HL-60 (cell line): ENCODE measurements at regions not wholly inside any gene's neighbourhood (a gene's known extent, or its start where the extent isn't known, plus 50 kb on each side); places are given as distances from the start of the nearest gene placed in this dataset.

ENCODE experiments used
- DNase-seq, 2 experiments: peaks; one replicate each; pipeline ENCODE4 v3.0.0-alpha.2; 2010 to 2020; ENCODE audit warnings: low read depth in 1 of 2, low spot score in 1 of 2
- H3K27ac ChIP-seq: fragments of 250-450 bp; sonication (Bioruptor Pico); replicated peaks from 2 replicates; pipeline ENCODE4 v1.5.1; 2020; ENCODE audit warnings: mild to moderate bottlenecking, moderate library complexity
- H3K27me3 ChIP-seq: fragments of 250-450 bp; sonication (Bioruptor Pico); 2 replicates; pipeline ENCODE4 v1.5.1; 2021; ENCODE audit warnings: mild to moderate bottlenecking, moderate library complexity; ENCODE audit not compliant: insufficient read depth, poor library complexity, severe bottlenecking
- H3K4me3 ChIP-seq: replicated peaks from 2 replicates; pipeline ENCODE4 v1.5.1; 2011; ENCODE audit warnings: mild to moderate bottlenecking, control low read depth, low read length; ENCODE audit not compliant: insufficient read depth
- CTCF ChIP-seq: IDR thresholded peaks from one replicate; pipeline ENCODE4 v1.5.1; 2011; ENCODE audit warnings: low read length, control low read depth, inconsistent platforms; ENCODE audit not compliant: insufficient read depth
- GABPA ChIP-seq: IDR thresholded peaks from 2 replicates; pipeline ENCODE4 v1.6.1; 2012; ENCODE audit warnings: low read depth
- POLR2AphosphoS5 ChIP-seq: IDR thresholded peaks from 2 replicates; pipeline ENCODE4 v1.6.1; 2012; ENCODE audit warnings: low read depth
- SPI1 ChIP-seq: IDR thresholded peaks from 2 replicates; pipeline ENCODE4 v1.6.1; 2012; ENCODE audit warnings: low read depth, mild to moderate bottlenecking, borderline replicate concordance
- TF ChIP-seq, protein P1 (sequence below): IDR thresholded peaks from 2 replicates; pipeline ENCODE4 v1.6.1; 2012; ENCODE audit warnings: low read depth; ENCODE audit not compliant: insufficient replicate concordance

DNA sequence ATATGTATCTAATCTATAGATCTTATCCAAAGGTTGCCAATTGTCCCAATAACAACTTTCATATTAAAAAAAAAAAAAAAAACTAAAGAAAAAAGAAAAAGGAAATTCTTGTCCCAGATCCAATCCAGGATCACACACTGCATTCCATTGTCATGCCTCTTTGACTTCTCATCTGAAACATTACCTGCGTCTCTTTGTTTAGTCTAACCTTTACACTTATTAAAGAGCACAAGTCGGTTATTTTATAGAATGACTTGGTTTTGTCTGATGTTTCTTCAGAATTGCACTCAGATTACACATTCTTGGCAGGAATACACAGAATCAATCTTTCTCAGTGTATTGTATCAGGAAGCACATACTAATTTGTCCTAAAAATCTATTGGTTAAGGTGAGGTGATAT, 392.5 kb upstream of the KLHL29 start:
- DNase-seq: no peak
- TF ChIP-seq CTCF (no peak), POLR2AphosphoS5 (no peak), GABPA (no peak)
- Histone ChIP-seq H3K27ac (no peak overlapping the region), H3K27me3 (no peaks in the 10 kb centered on the region), H3K4me3 (no peak overlapping the region)

GRCh38 chr2:22993250-22993649, 391.7 kb upstream of the KLHL29 start:
- H3K27ac ChIP-seq: no peak overlapping the region
- H3K27me3 ChIP-seq: no peaks in the 10 kb centered on the region
- TF ChIP-seq GABPA (no peak), POLR2AphosphoS5 (no peak), SPI1 (no peak), CTCF (no peak)
- TF ChIP-seq, protein P1, sequence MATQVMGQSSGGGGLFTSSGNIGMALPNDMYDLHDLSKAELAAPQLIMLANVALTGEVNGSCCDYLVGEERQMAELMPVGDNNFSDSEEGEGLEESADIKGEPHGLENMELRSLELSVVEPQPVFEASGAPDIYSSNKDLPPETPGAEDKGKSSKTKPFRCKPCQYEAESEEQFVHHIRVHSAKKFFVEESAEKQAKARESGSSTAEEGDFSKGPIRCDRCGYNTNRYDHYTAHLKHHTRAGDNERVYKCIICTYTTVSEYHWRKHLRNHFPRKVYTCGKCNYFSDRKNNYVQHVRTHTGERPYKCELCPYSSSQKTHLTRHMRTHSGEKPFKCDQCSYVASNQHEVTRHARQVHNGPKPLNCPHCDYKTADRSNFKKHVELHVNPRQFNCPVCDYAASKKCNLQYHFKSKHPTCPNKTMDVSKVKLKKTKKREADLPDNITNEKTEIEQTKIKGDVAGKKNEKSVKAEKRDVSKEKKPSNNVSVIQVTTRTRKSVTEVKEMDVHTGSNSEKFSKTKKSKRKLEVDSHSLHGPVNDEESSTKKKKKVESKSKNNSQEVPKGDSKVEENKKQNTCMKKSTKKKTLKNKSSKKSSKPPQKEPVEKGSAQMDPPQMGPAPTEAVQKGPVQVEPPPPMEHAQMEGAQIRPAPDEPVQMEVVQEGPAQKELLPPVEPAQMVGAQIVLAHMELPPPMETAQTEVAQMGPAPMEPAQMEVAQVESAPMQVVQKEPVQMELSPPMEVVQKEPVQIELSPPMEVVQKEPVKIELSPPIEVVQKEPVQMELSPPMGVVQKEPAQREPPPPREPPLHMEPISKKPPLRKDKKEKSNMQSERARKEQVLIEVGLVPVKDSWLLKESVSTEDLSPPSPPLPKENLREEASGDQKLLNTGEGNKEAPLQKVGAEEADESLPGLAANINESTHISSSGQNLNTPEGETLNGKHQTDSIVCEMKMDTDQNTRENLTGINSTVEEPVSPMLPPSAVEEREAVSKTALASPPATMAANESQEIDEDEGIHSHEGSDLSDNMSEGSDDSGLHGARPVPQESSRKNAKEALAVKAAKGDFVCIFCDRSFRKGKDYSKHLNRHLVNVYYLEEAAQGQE: no peak
- no peak for DNase-seq
- no peak overlapping the region for H3K4me3 ChIP-seq

DNA sequence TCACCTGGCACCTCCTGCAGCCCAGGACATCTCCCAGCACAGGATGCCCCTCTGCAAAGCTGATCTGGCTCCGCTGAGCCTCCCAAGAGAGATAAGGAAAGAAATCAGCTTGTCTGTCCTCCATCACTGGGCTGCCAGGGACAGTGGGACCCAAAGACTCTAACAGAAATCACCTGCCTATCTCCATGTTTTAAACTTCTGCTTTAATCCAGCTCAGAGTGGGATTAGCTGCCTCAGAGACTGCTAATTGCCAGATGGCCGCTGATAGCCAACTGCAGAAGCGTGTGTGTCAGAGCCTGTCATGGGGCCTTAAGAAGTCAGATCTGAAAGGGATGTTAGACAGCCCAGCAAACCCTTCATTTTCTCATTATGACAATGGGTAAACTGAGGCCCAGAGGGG, 389.4 kb upstream of the KLHL29 start:
- Histone ChIP-seq H3K4me3 (no peak overlapping the region), H3K27ac (no peak overlapping the region), H3K27me3 (no peaks in the 10 kb centered on the region)
- DNase-seq: no peak
- TF ChIP-seq GABPA (no peak), SPI1 (no peak), POLR2AphosphoS5 (no peak), CTCF (no peak)

GRCh38 chr2:22996911-22997310, 388.1 kb upstream of the KLHL29 start:
- TF ChIP-seq POLR2AphosphoS5: no peak
- TF ChIP-seq CTCF: no peak
- TF ChIP-seq SPI1: no peak
- no peak for TF ChIP-seq GABPA
- TF ChIP-seq, protein P1: no peak
- H3K4me3 ChIP-seq: no peak overlapping the region
- no peaks in the 10 kb centered on the region for H3K27me3 ChIP-seq
- no peak for DNase-seq
- H3K27ac ChIP-seq: no peak overlapping the region
